PC-3 (cell line): ENCODE measurements at regions not wholly inside any gene's neighbourhood (a gene's known extent, or its start where the extent isn't known, plus 50 kb on each side); places are given as distances from the start of the nearest gene placed in this dataset.
A peak's percentile ranks its signal among the peaks of the same experiment; 100 is the strongest.

Experiments used
- ATAC-seq: fragments of 200-7000 bp; cut with Tn5 transposase; 2 replicates; pipeline ENCODE4 v1.9.1; 2020; ENCODE audit warnings: mild to moderate bottlenecking, moderate library complexity
- BruUV-seq: library from RNA; stranded (reverse); fragments of 400-500 nt; replicated peaks from 2 replicates; lab custom pipeline; 2021; lab: Mats Ljungman, UMichigan
- CTCF ChIA-PET: fragments of 300-600 bp; sonication (Branson Sonifier 250); formaldehyde crosslinking; loops from one replicate; lab custom pipeline; 2022; ENCODE audit warnings: antibody characterized with exemption; lab: Charles Lee
- POLR2A ChIA-PET: fragments of 300-600 bp; sonication (Branson Sonifier 250); formaldehyde crosslinking; loops from one replicate; lab custom pipeline; 2022; ENCODE audit warnings: antibody characterized with exemption; ENCODE audit not compliant: unreplicated experiment; lab: Charles Lee
- DNase-seq: peaks from one replicate; pipeline ENCODE4 v3.0.0-alpha.2; 2015
- H2AFZ ChIP-seq: fragments of 300-600 bp; sonication (generic); 2 replicates; pipeline ENCODE4 v1.6.0; 2016; ENCODE audit warnings: antibody characterized with exemption, low read length
- H3F3A ChIP-seq: fragments of 300-600 bp; sonication (generic); one replicate; pipeline ENCODE4 v1.6.0; 2017; ENCODE audit warnings: antibody characterized with exemption, low read length, control low read depth, mild to moderate bottlenecking; ENCODE audit not compliant: unreplicated experiment
- H3K27ac ChIP-seq: fragments of 300-600 bp; sonication (generic); 2 replicates; pipeline ENCODE4 v1.5.1; 2016; ENCODE audit warnings: mild to moderate bottlenecking, low read length
- H3K27me3 ChIP-seq: fragments of 300-600 bp; sonication (generic); 2 replicates; pipeline ENCODE4 v1.6.1; 2016; ENCODE audit warnings: low read length, mixed read lengths
- H3K36me3 ChIP-seq: fragments of 300-600 bp; sonication (generic); 2 replicates; pipeline ENCODE4 v1.6.1; 2016; ENCODE audit warnings: low read depth, mixed run types, low read length, mixed read lengths
- H3K4me1 ChIP-seq: fragments of 300-600 bp; sonication (generic); 2 replicates; pipeline ENCODE4 v1.5.1; 2016; ENCODE audit warnings: low read length; ENCODE audit not compliant: insufficient read depth
- H3K4me2 ChIP-seq: fragments of 300-600 bp; sonication (generic); 2 replicates; pipeline ENCODE4 v1.6.0; 2016; ENCODE audit warnings: low read length
- H3K4me3 ChIP-seq: fragments of 300-600 bp; sonication (generic); 2 replicates; pipeline ENCODE4 v1.5.1; 2016; ENCODE audit warnings: mild to moderate bottlenecking, low read length, mixed read lengths
- H3K79me2 ChIP-seq: fragments of 300-600 bp; sonication (generic); 2 replicates; pipeline ENCODE4 v1.6.1; 2017; ENCODE audit warnings: low read length, mixed read lengths
- H3K9ac ChIP-seq: fragments of 300-600 bp; sonication (generic); 2 replicates; pipeline ENCODE4 v1.6.0; 2016; ENCODE audit warnings: mild to moderate bottlenecking, low read length
- H3K9me2 ChIP-seq: fragments of 300-600 bp; sonication (generic); replicated peaks from 2 replicates; pipeline ENCODE4 v1.6.1; 2016; ENCODE audit warnings: mixed run types, low read length, mixed read lengths
- H3K9me3 ChIP-seq: fragments of 300-600 bp; sonication (generic); 2 replicates; pipeline ENCODE4 v1.6.1; 2016; ENCODE audit warnings: low read length, mixed read lengths
- H4K20me1 ChIP-seq: fragments of 300-600 bp; sonication (generic); 2 replicates; pipeline ENCODE4 v1.6.1; 2016; ENCODE audit warnings: low read length, mixed read lengths
- CTCF ChIP-seq: fragments of 300-600 bp; sonication (generic); conservative IDR thresholded peaks from 2 replicates; pipeline ENCODE4 v1.5.1; 2017; ENCODE audit warnings: antibody characterized with exemption, low read depth, mild to moderate bottlenecking, low read length
- EZH2 ChIP-seq: fragments of 300-600 bp; sonication (generic); IDR thresholded peaks from one replicate; pipeline ENCODE4 v1.6.1; 2017; ENCODE audit warnings: antibody characterized with exemption, mild to moderate bottlenecking, low read length; ENCODE audit not compliant: unreplicated experiment
- EZH2phosphoT487 ChIP-seq: fragments of 300-600 bp; sonication (generic); IDR thresholded peaks from 2 replicates; pipeline ENCODE4 v1.6.1; 2018; ENCODE audit warnings: mild to moderate bottlenecking, antibody characterized with exemption, low read length, borderline replicate concordance
- intact Hi-C: fragments of 100-400 bp; cut with micrococcal nuclease; formaldehyde crosslinking; loops from 2 replicates; pipeline ENCODE4 v1.9.0; 2023

DNA sequence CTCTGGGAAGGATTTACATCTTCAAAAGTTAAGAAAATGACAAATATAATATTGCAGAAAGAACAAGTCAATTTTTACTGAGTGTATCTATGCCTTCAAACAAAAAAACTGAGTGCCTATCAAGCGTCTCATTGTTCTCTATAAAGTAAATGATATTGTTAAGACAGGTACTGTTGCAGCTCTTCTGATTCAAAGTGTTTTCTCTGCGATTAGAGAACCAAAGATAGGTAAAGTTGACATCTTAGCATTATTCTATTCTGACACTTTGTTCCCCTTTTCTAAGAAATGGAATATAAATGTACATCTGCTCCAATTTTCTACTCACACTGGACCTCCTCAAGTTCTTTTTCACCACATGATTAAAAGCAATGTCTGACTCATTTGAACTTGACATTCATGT, 1317.7 kb downstream of the CDH11 start:
- H3K9ac ChIP-seq = no peak overlapping the region
- DNase-seq = no peak
- no peaks in the 10 kb centered on the region for H3K36me3 ChIP-seq
- H2AFZ ChIP-seq = no peak overlapping the region
- H3K4me2 ChIP-seq = no peak overlapping the region
- no peak for ATAC-seq
- H4K20me1 ChIP-seq = no peaks in the 10 kb centered on the region
- no peaks in the 10 kb centered on the region for H3K4me1 ChIP-seq
- TF ChIP-seq EZH2 = no peak
- no peak for TF ChIP-seq EZH2phosphoT487
- no peak for TF ChIP-seq CTCF
- intact Hi-C loops = no loop called here
- H3K9me2 ChIP-seq = no peaks in the 10 kb centered on the region
- ChIA-PET POLR2A (no interaction called here), CTCF (no interaction called here)
- H3F3A ChIP-seq = no peaks in the 10 kb centered on the region
- H3K27ac ChIP-seq = no peak overlapping the region
- H3K79me2 ChIP-seq = no peaks in the 10 kb centered on the region
- no peak overlapping the region for H3K4me3 ChIP-seq
- H3K27me3 ChIP-seq = peaks cover 11% of the 10 kb centered on the region
- H3K9me3 ChIP-seq = no peaks in the 10 kb centered on the region
- no TSS peak for BruUV-seq

DNA sequence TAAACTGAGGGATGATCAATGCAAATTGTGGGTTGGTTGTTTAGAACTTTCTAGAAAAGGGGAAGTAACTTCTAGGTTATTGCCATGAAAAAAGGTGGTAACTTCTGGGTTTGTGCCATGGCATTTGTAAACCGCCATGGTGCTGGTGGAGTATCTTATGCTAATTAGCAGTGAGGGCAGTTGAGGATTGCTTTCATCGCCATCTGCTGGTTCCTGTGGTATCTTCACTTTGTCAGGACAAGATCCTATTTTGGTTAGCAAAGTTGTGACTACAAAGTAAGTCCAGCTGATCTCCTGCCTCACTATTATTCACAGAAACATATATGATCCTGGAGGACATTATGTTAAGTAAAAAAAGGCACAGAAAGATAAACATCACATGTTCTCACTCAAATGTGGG, 1332.3 kb downstream of the CDH11 start:
- ChIA-PET POLR2A (no interaction called here), CTCF (no interaction called here)
- no peaks in the 10 kb centered on the region for H3K9me2 ChIP-seq
- H3K36me3 ChIP-seq = no peaks in the 10 kb centered on the region
- H3K79me2 ChIP-seq = no peaks in the 10 kb centered on the region
- H3K4me1 ChIP-seq = no peaks in the 10 kb centered on the region
- ATAC-seq (no peak), DNase-seq (peak; percentile 1)
- no peak for TF ChIP-seq EZH2phosphoT487
- no peak for TF ChIP-seq CTCF
- TF ChIP-seq EZH2 = no peak
- no peaks in the 10 kb centered on the region for H3K9me3 ChIP-seq
- H2AFZ ChIP-seq = no peak overlapping the region
- no peak overlapping the region for H3K9ac ChIP-seq
- intact Hi-C loops = no loop called here
- no peaks in the 10 kb centered on the region for H4K20me1 ChIP-seq
- H3K27ac ChIP-seq = no peak overlapping the region
- no peaks in the 10 kb centered on the region for H3K27me3 ChIP-seq
- H3K4me2 ChIP-seq = no peak overlapping the region
- H3F3A ChIP-seq = no peaks in the 10 kb centered on the region
- H3K4me3 ChIP-seq = no peak overlapping the region
- no TSS peak for BruUV-seq

DNA sequence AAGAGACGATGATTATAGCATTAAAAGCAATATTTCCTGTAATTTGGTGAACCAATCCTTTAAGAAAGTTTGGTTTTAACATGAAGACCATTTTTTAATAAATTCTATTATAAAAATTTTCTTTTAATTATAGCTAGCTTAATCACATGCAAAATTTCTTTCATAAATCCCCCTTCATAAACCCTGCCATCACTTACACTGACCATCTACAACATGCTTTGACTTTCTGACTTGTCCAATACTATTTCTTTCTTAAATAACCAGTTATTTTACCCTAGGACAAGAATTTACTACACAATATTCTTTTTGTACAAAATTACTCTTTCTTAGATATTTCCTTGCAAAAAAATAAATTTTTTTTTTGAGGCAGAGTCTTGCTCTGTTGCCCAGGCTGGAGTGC, 1334.8 kb downstream of the CDH11 start:
- H3F3A ChIP-seq = no peaks in the 10 kb centered on the region
- TF ChIP-seq EZH2 = no peak
- no peaks in the 10 kb centered on the region for H3K79me2 ChIP-seq
- ChIA-PET POLR2A (no interaction called here), CTCF (no interaction called here)
- no peak overlapping the region for H2AFZ ChIP-seq
- no peaks in the 10 kb centered on the region for H3K9me2 ChIP-seq
- no peaks in the 10 kb centered on the region for H4K20me1 ChIP-seq
- DNase-seq = no peak
- H3K4me1 ChIP-seq = no peaks in the 10 kb centered on the region
- ATAC-seq = no peak
- intact Hi-C loops = no loop called here
- H3K4me3 ChIP-seq = no peak overlapping the region
- no peak overlapping the region for H3K4me2 ChIP-seq
- H3K27ac ChIP-seq = no peak overlapping the region
- BruUV-seq = no TSS peak
- H3K9ac ChIP-seq = no peak overlapping the region
- H3K27me3 ChIP-seq = no peaks in the 10 kb centered on the region
- H3K36me3 ChIP-seq = no peaks in the 10 kb centered on the region
- no peaks in the 10 kb centered on the region for H3K9me3 ChIP-seq
